Body of pancreas (tissue), 4 donors: ENCODE measurements at regions not wholly inside any gene's neighbourhood (a gene's known extent, or its start where the extent isn't known, plus 50 kb on each side); places are given as distances from the start of the nearest gene placed in this dataset.

Experiments used
- POLR2A ChIP-seq, 3 donors: fragments of 450-650 bp; IDR thresholded peaks; one replicate each; pipeline ENCODE4 v1.6.1; 2016; ENCODE audit warnings: antibody characterized with exemption in 3 of 3, mild to moderate bottlenecking in 2 of 3
- TF ChIP-seq, protein P1 (sequence below), 7 experiments: fragments of 450-650 bp in 4 of 7; fragments of 200-600 bp in 3 of 7; sonication (generic) in 3 of 7; IDR thresholded peaks; one replicate each; pipeline ENCODE4 v1.5.1; 2016 to 2019; ENCODE audit warnings: antibody characterized with exemption in 7 of 7

DNA sequence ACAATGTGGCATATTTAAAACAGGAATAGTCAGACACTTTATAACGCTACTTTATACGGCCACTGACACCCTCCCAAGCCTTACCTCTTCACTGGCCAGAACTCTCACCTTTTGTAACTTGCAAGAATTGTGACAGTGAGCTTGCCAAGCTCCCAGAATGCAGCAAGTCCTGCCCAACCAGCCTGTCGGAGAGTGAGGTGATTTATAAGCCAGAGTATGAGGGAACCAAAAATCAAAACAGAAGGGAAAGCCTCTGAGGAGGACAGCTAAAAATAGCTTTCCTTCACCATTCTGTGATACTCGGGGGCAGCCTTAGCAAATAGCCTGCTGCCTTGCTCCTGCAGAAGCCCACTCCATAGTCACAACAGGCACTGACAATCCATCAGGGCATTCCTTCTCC lies 229.7 kb downstream of the FAM76B start:
- TF ChIP-seq, protein P1, sequence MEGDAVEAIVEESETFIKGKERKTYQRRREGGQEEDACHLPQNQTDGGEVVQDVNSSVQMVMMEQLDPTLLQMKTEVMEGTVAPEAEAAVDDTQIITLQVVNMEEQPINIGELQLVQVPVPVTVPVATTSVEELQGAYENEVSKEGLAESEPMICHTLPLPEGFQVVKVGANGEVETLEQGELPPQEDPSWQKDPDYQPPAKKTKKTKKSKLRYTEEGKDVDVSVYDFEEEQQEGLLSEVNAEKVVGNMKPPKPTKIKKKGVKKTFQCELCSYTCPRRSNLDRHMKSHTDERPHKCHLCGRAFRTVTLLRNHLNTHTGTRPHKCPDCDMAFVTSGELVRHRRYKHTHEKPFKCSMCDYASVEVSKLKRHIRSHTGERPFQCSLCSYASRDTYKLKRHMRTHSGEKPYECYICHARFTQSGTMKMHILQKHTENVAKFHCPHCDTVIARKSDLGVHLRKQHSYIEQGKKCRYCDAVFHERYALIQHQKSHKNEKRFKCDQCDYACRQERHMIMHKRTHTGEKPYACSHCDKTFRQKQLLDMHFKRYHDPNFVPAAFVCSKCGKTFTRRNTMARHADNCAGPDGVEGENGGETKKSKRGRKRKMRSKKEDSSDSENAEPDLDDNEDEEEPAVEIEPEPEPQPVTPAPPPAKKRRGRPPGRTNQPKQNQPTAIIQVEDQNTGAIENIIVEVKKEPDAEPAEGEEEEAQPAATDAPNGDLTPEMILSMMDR (IDR thresholded peaks at IDR 0.05): no peak
- no peak for TF ChIP-seq POLR2A (IDR thresholded peaks at IDR 0.05)
